Right forelimb (tissue), 1 donor: ENCODE measurements at regions not wholly inside any gene's neighbourhood (a gene's known extent, or its start where the extent isn't known, plus 50 kb on each side); places are given as distances from the start of the nearest gene placed in this dataset.

Source experiments
- DNase-seq: peaks from one replicate; pipeline ENCODE4 v3.0.0-alpha.2; 2018

DNA sequence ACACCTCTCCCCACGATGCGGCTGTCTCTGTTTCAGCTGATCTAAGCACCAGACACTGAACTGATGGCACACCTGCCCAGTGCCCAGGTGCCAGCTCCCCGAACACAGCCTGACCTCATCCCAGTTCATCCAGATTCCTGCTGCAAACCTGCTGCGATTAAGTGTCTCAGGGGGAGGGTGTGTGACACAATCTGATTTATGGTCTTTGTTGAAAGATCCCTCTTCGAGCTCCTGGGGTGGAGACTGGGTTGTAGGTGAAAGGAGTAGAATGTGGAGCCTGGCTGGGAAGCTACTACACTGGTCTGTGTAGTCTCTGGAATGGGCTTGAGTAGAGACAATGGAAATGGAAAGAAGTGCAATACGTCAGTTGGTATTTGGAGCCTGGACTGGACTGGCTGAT is 390.3 kb downstream of the SHANK2 start:
- no peak for DNase-seq

DNA sequence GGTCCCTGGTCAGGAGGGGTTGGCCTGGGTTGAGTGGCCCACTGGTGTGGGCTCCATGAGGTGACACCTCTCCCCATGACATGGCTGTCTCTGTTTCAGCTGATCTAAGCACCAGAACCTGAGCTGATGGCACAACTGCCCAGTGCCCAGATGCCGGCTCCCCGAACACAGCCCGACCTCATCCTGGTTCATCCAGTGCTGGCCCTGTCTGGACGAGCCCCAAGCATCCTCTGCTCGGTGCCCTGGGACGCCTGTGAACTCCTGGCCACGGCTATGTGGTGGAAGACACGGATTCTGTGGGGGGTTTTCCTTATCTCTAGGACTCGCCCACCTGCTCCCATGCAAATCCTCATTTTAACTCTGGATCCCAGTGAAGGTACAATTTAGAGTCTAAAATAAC is 389.2 kb downstream of the SHANK2 start:
- DNase-seq = no peak

GRCh38 chr11:70863993-70864392 is 388.4 kb downstream of the SHANK2 start:
- DNase-seq = no peak

- no peak for DNase-seq
These were observed 387.0 kb downstream of the SHANK2 start for GRCh38 chr11:70865356-70865755.

DNA sequence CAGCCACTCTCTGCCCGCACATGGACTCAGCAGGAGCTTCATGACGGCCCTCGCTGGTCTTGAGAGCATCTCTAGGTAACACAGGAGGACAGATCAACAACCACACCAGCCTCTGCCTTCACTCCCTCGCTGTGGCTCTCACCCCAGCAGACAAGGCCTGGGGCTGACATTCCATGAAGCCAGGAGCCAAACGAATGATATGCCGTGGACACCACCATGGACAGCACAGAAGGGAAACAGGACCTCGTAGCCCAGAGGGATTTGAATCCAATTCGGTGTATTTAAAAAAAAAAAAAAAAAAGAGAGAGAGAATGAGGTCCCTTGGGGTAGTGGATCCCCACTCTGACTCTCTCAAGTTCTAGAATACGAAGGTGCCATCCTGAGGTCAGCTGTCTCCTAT is 385.5 kb downstream of the SHANK2 start:
- no peak for DNase-seq

DNA sequence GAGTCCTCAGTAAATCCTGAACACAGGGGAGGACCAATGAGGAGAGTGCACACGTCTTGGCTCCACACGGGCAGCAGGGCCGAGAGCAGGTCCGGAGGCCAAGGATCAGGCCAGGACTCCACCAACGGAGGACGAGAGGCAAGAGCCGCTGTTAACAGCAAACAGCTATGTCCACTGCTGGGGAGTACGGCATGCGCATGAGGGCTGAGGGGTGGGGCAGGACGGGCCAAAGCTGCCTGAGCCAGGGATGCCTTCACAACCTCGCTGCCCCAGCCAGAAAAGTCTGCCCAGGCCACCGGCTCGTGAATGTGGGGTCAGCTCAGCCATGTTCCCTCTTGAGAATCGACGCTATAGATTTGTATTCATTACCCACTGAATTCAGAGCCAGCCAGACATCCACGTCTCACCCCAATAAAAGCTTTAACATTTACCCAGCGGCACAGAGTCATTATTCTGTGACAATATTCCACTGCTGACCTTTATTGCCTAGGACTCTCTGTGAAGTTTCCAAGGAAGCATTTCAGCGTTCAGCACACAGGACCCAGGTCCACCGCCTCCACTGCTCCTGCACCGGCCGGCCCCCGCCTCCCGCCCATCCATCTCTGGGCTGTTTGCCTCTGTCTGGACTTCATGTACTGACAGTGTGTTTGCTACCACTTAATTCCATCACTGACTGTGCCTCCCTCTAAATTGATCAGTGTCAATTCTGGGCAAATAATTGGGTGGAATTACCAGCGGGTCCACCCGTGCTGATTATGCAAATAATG is 384.9 kb downstream of the SHANK2 start:
- DNase-seq = no peak

GRCh38 chr11:70868341-70868885 is 384.0 kb downstream of the SHANK2 start:
- DNase-seq = no peak

DNA sequence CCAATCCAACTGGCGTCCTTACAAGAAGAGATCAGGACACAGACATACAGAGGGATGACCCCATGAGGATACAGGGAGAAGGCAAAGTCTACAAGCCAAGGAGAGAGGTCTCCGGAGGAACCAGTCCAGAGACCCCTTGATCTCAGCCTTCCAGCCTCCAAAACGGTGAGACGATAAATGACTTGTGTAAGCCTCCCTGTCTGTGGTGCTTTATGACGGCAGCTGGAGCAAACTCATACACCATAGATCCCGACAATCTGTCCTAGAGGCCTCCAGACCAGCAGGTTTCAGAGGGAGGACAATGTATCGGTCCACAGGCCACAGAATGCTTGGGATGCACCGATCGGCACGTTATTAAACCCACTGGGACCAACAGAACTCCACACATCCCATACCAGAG is 383.3 kb downstream of the SHANK2 start:
- DNase-seq = no peak

DNA sequence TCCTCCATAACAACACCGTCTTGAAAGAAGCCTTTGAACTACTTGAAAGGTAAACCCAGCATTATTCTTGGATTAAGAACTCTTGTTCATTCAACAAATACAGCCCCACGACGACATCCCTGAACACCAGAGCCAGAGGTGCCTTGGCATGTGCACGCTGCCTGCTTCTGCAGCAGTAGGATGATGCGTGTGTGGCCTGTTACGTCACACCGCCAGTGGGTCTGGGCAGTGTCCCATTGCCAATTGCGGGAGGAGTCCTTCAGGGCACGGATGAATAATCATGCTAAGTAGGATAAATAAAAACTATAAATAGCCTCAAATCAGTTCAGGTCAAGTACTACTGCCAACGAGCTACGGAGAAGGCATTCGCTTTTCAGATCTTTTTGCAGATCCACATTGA is 380.5 kb downstream of the SHANK2 start:
- DNase-seq = no peak

GRCh38 chr11:70872299-70872698 is 380.1 kb downstream of the SHANK2 start:
- no peak for DNase-seq

- no peak for DNase-seq
These were observed 379.2 kb downstream of the SHANK2 start for GRCh38 chr11:70872955-70873735.

DNA sequence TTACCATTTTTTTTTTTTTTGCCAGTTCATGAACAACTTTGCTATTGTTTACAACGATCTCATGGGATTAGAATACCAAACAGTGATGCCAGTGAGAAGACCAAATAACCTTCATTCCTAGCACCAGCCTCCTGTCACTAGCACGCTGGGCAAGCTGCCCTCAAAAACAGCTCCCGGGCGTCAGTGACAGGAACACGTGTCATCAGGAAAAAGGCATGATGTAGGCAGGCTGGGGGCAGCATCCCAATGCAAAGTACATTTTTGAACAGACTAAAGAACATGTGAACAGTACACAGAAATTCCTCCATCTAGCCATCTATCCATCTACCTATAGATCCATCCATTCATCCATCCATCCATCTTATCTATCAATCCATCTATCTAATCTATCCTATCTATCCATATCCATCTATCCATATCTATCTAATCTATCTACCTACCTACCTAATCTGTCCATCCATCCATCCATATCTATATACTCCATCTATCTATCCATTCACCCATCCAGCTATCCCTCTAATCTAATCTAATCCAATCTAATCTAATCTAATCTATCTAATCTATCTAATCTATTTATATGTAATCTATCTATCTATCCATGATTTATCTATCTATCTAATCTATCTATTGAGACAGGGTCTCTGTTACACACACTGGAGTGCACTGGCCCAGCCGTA is 378.5 kb downstream of the SHANK2 start:
- DNase-seq = no peak

- DNase-seq = no peak
These were observed 375.7 kb downstream of the SHANK2 start for GRCh38 chr11:70876685-70877084.

- no peak for DNase-seq
These were observed 375.2 kb downstream of the SHANK2 start for GRCh38 chr11:70877151-70877550.

DNA sequence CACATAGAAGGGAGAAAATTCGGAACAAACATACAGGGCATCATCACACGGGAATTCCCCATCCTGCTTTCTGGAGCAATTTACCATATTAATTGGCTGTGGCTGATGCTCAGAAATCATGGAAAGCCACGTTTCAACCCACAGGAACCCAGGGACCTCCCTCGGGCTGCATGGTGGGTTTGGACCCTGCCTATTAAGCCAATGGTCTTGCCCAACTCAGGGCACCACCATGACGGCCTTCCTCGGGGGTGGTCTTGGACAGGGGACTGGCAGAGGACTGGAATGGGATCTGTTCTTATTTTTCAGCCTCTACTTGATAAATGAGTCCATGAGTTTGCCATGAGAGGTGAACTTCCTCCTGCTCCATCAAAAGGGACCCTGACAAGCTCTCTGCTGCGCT is 374.0 kb downstream of the SHANK2 start:
- DNase-seq = no peak

DNA sequence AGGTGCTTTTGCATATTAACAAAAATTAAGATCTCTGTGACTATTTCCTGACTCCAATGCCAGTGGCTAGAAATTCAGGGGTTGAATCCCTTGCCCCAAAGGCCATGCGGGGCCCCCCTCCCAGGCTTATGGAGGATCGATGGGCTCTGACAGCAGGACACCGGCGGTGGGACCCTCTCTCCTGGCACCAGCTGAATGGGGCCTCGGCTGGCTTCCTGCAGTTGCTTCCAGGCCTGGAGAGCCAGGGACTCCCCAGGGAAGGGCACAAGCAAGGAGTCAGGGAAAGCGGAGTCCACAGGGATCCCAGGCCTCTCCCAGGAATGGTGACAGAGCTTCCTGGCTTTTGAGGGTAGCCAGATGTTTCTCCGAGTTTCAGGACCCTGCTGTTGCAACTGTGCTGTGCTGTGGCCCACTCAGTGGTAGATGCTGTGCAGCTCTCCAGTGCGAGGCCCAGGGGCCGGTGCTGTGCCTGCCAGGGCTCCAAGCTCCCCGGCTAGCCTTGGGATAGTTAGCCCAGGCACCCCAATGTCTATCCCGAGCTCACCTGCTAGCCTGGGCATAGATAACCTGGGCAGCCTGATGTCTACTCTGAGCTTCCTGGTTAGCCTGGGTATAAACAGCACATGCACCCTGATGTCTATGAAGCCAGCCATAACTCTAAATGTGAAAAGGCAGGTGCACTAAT is 372.6 kb downstream of the SHANK2 start:
- DNase-seq = no peak

GRCh38 chr11:70880416-70880815 is 372.0 kb downstream of the SHANK2 start:
- no peak for DNase-seq

DNA sequence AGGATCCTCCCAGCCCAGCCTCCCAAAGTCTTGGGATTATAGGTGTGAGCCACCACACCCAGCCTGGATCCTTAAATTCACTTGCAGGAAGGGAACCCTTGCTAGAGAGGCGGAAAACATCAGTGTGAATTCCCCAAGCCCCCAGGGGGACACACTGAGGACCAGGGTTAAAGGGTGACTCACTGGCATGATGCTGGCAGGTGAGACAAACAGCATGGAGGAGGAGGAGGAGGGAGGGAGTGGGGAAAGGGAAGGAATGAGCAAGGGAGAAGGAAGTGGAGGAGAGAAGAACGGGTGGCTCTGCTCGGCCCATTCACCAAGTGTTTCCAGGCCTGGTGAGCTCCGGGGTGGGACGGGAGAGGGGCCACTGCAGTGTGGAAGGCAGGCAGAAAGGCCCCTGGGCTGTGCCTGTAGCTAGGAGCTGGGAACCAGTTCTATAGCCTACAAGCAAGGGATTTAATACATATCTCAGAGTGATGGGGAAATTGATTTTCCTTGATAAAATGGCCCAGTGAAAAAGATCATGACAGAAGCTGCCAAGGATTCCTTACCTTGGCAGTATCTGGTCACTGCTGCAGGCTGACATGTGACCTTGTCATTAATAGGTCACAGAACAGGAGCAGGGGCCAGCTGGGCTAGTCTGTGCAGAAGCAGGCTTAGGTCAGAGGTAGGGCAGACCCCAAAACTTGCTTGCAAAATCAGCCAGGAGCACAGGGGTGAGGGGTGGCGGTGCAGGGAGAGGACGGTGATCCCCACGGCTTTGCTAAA is 370.2 kb downstream of the SHANK2 start:
- no peak for DNase-seq

- no peak for DNase-seq
These were observed 369.7 kb downstream of the SHANK2 start for GRCh38 chr11:70882716-70883085.

DNA sequence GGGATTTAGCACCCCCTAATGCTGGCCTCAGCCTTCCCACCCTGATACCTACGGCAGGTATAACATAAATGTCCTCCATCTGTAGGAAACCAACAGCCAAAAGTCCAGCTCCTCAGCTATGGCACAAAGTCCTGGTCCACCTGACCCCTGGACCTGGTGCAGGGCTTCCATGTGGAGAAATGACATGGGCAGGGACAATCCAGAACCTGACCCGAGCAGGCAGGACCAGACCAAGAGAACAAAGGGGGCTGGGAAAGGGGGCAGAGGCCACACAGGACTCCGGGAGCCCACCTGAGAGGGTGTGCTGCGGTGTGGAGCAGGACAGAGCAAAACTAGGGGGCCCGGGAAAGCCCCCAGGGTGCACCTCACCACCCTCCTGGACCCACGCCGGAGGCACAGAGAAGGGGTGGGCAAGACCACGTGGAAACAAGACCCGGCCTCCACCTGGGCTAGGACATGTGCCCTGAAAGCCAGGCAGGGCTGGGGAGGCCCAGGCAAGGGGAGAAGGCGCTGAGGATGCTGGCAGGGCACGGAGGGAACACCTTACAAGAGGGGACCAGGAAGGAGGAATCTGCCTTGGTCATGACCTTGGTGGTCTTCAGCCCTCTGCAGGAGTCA is 368.9 kb downstream of the SHANK2 start:
- DNase-seq = no peak

DNA sequence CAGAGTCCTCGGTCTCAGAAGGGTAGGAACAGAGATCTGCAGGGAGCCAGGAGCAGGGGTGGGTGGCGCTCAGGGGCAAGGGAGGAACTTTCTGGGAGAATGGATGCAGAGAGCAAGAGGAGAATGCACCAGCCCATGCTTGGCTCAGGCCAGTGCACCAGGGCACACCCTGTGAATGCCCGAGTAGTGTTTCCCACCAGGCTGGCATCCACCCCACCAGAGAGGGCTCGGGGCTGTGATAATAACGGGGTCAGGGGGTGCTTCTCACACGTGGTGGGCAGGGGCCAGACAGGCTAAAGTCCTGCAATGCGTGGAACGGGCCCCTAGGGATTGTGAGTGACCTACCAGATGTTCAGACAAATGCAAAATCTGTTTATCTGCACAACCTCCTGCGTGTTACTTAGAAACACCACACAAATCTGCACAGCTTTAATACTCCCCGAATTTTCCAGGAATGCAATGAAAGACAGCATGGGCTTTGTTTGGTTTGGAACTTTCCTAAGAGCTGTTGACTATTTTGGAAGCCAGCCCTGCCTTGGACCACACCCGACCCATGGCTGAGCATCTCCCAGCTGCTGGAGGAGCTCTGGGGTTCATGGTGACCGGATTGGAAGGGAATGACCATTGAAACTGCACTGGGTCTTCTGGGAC is 368.3 kb downstream of the SHANK2 start:
- peak; percentile 76 for DNase-seq
